Spleen (tissue), 11 donors: ENCODE measurements at regions not wholly inside any gene's neighbourhood (a gene's known extent, or its start where the extent isn't known, plus 50 kb on each side); places are given as distances from the start of the nearest gene placed in this dataset.

ENCODE experiments used
- DNase-seq: peaks from one replicate; pipeline ENCODE4 v3.0.0-alpha.2; 2020
- H3K27ac ChIP-seq, 8 donors: fragments of 200-600 bp; sonication (generic) in 7 of 8; 1 replicate in 4 of 8; 2 replicates in 4 of 8; pipeline versions ENCODE4 v1.5.0 to v1.8.0; 2016 to 2021; ENCODE audit warnings: inconsistent platforms in 4 of 8, mild to moderate bottlenecking in 4 of 8, moderate library complexity in 1 of 8
- H3K27me3 ChIP-seq, 7 donors: fragments of 200-600 bp; sonication (generic) in 6 of 7; replicated peaks in 1 of 7; 1 replicate in 4 of 7; 2 replicates in 3 of 7; pipeline versions ENCODE4 v1.5.0 to v1.8.0; 2016 to 2021; ENCODE audit warnings: inconsistent platforms in 3 of 7, mild to moderate bottlenecking in 1 of 7
- H3K36me3 ChIP-seq, 6 donors: fragments of 200-600 bp; sonication (generic) in 5 of 6; 1 replicate in 4 of 6; 2 replicates in 2 of 6; pipeline versions ENCODE4 v1.5.0 to v1.8.0; 2016 to 2021; ENCODE audit warnings: inconsistent platforms in 2 of 6
- H3K4me1 ChIP-seq, 6 donors: fragments of 200-600 bp; sonication (generic) in 5 of 6; 1 replicate in 3 of 6; 2 replicates in 3 of 6; pipeline versions ENCODE4 v1.5.0 to v1.8.0; 2016 to 2021; ENCODE audit warnings: inconsistent platforms in 3 of 6
- H3K4me3 ChIP-seq, 8 donors: fragments of 200-600 bp; sonication (generic) in 7 of 8; 1 replicate in 4 of 8; 2 replicates in 4 of 8; pipeline versions ENCODE4 v1.5.0 to v1.8.0; 2016 to 2021; ENCODE audit warnings: inconsistent platforms in 4 of 8, mild to moderate bottlenecking in 4 of 8, moderate library complexity in 2 of 8
- H3K9me3 ChIP-seq, 8 donors: fragments of 200-600 bp; sonication (generic) in 7 of 8; 1 replicate in 4 of 8; 2 replicates in 4 of 8; pipeline versions ENCODE4 v1.5.0 to v1.8.0; 2016 to 2021; ENCODE audit warnings: inconsistent platforms in 4 of 8
- CTCF ChIP-seq, 11 experiments: fragments of 200-600 bp in 7 of 11; fragments of 450-650 bp in 4 of 11; sonication (generic) in 4 of 11; IDR thresholded peaks in 8 of 11; conservative IDR thresholded peaks in 3 of 11; 1 replicate in 7 of 11; 2 replicates in 4 of 11; pipeline versions ENCODE4 v1.4.0 to v1.8.0; 2016 to 2021; ENCODE audit warnings: antibody characterized with exemption in 11 of 11, inconsistent platforms in 4 of 11, mild to moderate bottlenecking in 1 of 11
- POLR2A ChIP-seq, 3 donors: fragments of 450-650 bp; IDR thresholded peaks; one replicate each; pipeline ENCODE4 v1.5.1; 2017; ENCODE audit warnings: antibody characterized with exemption in 3 of 3, mild to moderate bottlenecking in 1 of 3
- POLR2AphosphoS5 ChIP-seq, 3 donors: sonication (generic); formaldehyde crosslinking; IDR thresholded peaks; one replicate each; pipeline ENCODE4 v1.5.1; 2017; ENCODE audit warnings: antibody characterized with exemption in 3 of 3
- WGBS, 5 donors: extraction: QIAGEN DNeasy Blood & Tissue Kit in 3 of 5; methylation state at CpG; one replicate each; pipeline versions ENCODE4 v1.1.5 to v1.1.7; 2013 to 2018; 5-methylcytosine and 5-hydroxymethylcytosine counted together
- intact Hi-C: fragments of 100-400 bp; cut with DNase I; formaldehyde crosslinking; loops from one replicate; pipeline ENCODE4 v1.15.0; 2023; ENCODE audit warnings: low total_unique reads
- donor health status: healthy with polysubstance abuse.
- donor health status: DM: no; HTN: no; CAD: no; lungs with moderate emphysema.
- donor health status: DM: no; HTN: no; CAD: no.
- donor health status: Bipolar disorder and iron deficiency.
- donor health status: healthy.
- donor health status: DM: no; HTN: no; CAD: no.
- donor health status: DM: yes; HTN: yes; CAD: no.

DNA sequence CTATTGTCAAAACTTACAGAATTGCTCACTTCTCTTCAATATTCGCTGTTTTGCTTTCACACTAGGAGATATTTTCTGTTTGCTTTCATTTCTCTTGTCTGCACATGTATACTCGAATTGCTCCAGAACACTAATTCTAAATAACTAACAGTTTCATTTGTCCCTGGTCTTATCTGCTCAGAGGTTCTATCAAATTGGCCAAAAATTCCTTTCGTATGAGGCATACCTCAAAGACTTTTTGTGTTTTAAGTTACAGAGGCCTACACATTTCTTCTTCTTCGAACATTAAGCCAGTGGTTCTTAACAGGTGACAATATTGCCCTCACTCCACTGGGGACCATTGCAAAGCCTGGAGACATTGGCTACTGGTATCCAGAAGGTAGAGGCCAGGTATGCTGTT lies 1314.6 kb downstream of the EFNB2 start:
- Histone ChIP-seq H3K27me3 (no peaks in the 10 kb centered on the region), H3K36me3 (no peaks in the 10 kb centered on the region), H3K4me3 (no peak overlapping the region), H3K4me1 (no peaks in the 10 kb centered on the region), H3K9me3 (no peaks in the 10 kb centered on the region), H3K27ac (no peak overlapping the region)
- DNase-seq: no peak
- WGBS, 5 donors: 75 to 90% (median 82%) methylated on average over 4 of the region's 4 CpGs
- intact Hi-C loops: no loop called here
- no peak for TF ChIP-seq CTCF (IDR thresholded peaks at IDR 0.05 in 8 of 11, conservative IDR thresholded peaks at IDR 0.05 in 3 of 11)
- TF ChIP-seq POLR2A (IDR thresholded peaks at IDR 0.05): no peak

DNA sequence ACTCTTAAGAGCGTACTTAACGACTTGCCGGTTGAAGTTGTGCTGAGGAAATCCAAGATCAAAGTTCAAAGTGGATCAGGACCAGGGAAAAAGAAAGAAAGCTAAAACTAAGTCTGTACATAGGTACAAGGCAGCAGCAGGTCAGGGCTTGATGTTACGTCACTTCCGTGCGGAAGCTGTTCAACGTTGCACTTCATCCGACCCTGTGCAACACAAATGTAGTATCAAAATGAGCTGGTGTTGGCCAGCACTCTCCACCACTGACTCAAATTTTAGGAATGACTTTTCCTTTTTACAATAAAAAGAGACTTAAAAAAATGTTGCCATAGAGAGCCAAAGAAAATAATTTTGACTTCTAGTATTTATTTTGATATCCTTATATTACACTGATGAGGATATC lies 1315.4 kb downstream of the EFNB2 start:
- intact Hi-C loops: no loop called here
- no peaks in the 10 kb centered on the region for H3K36me3 ChIP-seq
- TF ChIP-seq POLR2A (IDR thresholded peaks at IDR 0.05): no peak
- no peaks in the 10 kb centered on the region for H3K4me1 ChIP-seq
- no peak overlapping the region for H3K27ac ChIP-seq
- no peak overlapping the region for H3K4me3 ChIP-seq
- no peaks in the 10 kb centered on the region for H3K27me3 ChIP-seq
- DNase-seq: no peak
- 64 to 86% (median 80%) methylated on average over 8 of the region's 8 CpGs for WGBS, 5 donors
- H3K9me3 ChIP-seq: no peaks in the 10 kb centered on the region

GRCh38 chr13:105219651-105220050 lies 1315.8 kb downstream of the EFNB2 start:
- H3K27ac ChIP-seq: no peak overlapping the region
- TF ChIP-seq CTCF (IDR thresholded peaks at IDR 0.05 in 8 of 11, conservative IDR thresholded peaks at IDR 0.05 in 3 of 11): no peak
- TF ChIP-seq POLR2A (IDR thresholded peaks at IDR 0.05): no peak
- no peak for TF ChIP-seq POLR2AphosphoS5 (IDR thresholded peaks at IDR 0.05)
- intact Hi-C loops: no loop called here
- no peaks in the 10 kb centered on the region for H3K27me3 ChIP-seq
- H3K9me3 ChIP-seq: no peaks in the 10 kb centered on the region
- no peak overlapping the region for H3K4me3 ChIP-seq
- no peaks in the 10 kb centered on the region for H3K4me1 ChIP-seq
- no peaks in the 10 kb centered on the region for H3K36me3 ChIP-seq
- WGBS, 5 donors: 77 to 93% (median 88%) methylated on average over 1 of the region's 1 CpG
- DNase-seq: no peak

DNA sequence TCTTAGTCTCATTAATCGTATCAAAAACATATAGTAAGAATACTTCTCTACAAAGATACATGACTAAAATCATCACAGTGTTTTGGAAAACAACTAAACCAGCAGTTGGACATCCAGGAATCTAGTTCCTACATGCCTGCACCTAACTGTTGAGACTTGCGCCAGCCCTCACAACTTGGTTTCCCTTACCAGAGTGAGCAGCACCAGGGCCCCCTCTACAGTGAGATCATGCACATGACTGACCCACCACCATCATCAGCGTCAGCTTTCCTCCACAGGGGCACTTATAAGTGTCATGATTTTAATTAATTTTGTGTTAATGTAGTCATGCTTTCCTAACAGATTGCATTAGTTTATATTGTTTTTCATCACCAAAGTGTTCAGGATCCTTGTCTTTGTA lies 1322.0 kb downstream of the EFNB2 start:
- TF ChIP-seq POLR2A (IDR thresholded peaks at IDR 0.05): no peak
- TF ChIP-seq CTCF (IDR thresholded peaks at IDR 0.05 in 8 of 11, conservative IDR thresholded peaks at IDR 0.05 in 3 of 11): no peak
- TF ChIP-seq POLR2AphosphoS5 (IDR thresholded peaks at IDR 0.05): no peak
- intact Hi-C loops: no loop called here
- Histone ChIP-seq H3K27me3 (no peaks in the 10 kb centered on the region), H3K9me3 (no peaks in the 10 kb centered on the region), H3K4me1 (no peaks in the 10 kb centered on the region), H3K27ac (no peak overlapping the region), H3K4me3 (no peak overlapping the region), H3K36me3 (no peaks in the 10 kb centered on the region)
- DNase-seq: no peak
- WGBS, 5 donors: 83 to 97% (median 87%) methylated on average over 3 of the region's 3 CpGs

DNA sequence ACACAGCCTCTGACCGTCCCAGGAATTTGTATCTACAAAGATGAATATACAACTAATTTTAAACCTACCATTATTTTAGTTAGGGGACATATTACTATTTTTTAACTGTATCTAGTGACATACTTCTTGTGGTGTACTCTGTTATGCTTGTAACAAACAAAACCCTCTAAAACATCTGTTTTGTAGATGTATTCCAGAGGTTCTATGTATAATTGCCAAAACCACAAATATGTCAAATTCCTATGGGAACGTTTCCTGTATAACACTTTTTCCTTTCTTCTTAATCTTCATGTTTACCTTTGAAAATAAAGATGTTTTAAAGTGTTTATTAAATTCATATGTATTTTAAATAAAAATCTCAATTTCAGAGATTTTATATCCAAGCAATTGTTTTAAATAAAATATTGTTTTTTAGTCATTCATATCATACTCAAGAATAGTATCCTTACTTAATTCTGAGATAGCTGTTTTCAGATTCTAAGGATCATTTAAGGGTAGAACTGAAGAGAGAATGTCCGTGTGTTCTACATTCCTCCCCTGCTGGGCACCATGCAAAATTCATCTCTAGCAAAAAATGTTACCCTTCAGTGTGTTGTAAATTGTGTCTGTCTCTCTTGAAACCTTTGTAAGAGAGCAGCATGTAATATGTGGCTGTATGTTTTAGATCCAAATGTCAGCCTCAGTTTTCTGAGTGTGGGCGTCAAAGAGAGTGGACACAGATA lies 1327.7 kb downstream of the EFNB2 start:
- WGBS, 5 donors: 57 to 79% (median 70%) methylated on average over 4 of the region's 4 CpGs

More for the DNA sequence above, 1327.7 kb downstream of the EFNB2 start:
- Histone ChIP-seq H3K27ac (no peak overlapping the region), H3K4me1 (no peaks in the 10 kb centered on the region), H3K27me3 (no peaks in the 10 kb centered on the region), H3K9me3 (no peaks in the 10 kb centered on the region), H3K36me3 (no peaks in the 10 kb centered on the region), H3K4me3 (no peak overlapping the region)
- no peak for TF ChIP-seq POLR2A (IDR thresholded peaks at IDR 0.05)
- TF ChIP-seq POLR2AphosphoS5 (IDR thresholded peaks at IDR 0.05): no peak
- DNase-seq: no peak
- intact Hi-C loops: no loop called here
